ENCODE measurements at regions not wholly inside any gene's neighbourhood (a gene's known extent, or its start where the extent isn't known, plus 50 kb on each side); places are given as distances from the start of the nearest gene placed in this dataset.

DNA sequence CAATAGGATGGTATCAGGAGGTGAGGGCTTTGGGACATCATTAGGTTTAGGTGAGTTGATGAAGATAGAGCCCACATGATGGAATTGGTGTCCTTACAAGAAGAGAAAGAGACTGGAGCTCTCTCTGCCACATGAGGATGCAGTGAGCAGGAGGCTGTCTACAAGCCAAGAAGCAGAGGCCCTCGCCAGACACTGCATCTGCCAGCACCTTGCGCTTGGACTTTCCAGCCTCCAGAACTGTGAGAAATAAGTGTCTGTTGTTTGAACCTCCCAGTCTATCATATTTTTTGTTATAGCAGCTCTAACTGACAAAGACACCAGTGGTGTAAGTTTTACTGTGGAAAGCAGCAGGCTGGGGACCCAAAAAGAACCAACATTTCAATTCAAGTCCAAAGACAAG is 571.1 kb upstream of the ID2 start:
- ChIA-PET POLR2A (no interaction called here), CTCF (ENCODE audit: low intra/inter-chr PET ratio) (no interaction called here)
- H3K4me1 ChIP-seq (replicated peaks in 1 of 2; ENCODE audit: control insufficient read depth in 2 of 2, insufficient read depth in 2 of 2, low read length in 2 of 2) = no peaks in the 10 kb centered on the region

DNA sequence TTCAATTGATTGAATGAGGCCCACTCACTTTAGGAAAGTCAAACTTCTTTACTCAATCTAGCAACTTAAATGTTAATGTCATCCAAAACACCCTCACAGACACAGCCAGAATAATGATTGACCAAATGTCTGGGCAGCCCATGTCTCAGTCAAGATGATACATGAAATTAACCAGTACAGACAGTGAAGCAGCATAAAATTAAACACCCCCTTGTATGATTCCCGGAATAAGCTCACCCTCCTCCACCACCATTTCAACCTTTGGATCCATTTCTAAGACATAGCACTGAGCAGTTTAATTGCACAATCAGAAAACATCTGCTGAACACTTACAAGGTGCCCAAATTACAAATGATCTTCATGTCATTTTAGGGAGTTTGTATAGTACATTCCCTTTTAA is 570.7 kb upstream of the ID2 start:
- Histone ChIP-seq H3K4me2 (ENCODE audit: insufficient read depth, low read length) (no peak overlapping the region), H3K9me1 (ENCODE audit: control insufficient read depth, insufficient read depth, low read length) (no peaks in the 10 kb centered on the region), H3K27ac (ENCODE audit: extremely low read depth, low read depth, low read length) (no peak overlapping the region), H3K27me3 (ENCODE audit: control insufficient read depth in 2 of 2, insufficient read depth in 2 of 2, low read length in 2 of 2) (0 out of 5 replicates have a peak, but pooled peaks cover 0 to 4% of the 10 kb centered on the region in 2 experiments), H2AFZ (ENCODE audit: low read depth, low read length) (no peak overlapping the region), H3K9ac (ENCODE audit: insufficient read depth in 1 of 2, low read depth in 2 of 2, low read length in 2 of 2) (no peak overlapping the region), H3K9me3 (replicated peaks; ENCODE audit: control insufficient read depth, insufficient read depth, low read depth, low read length) (no peaks in the 10 kb centered on the region), H4K20me1 (replicated peaks; ENCODE audit: control insufficient read depth, insufficient read depth, low read length) (no peaks in the 10 kb centered on the region), H3K4me1 (replicated peaks in 1 of 2; ENCODE audit: control insufficient read depth in 2 of 2, insufficient read depth in 2 of 2, low read length in 2 of 2) (no peaks in the 10 kb centered on the region), H3K4me3 (no peak overlapping the region), H3K79me2 (ENCODE audit: control insufficient read depth, insufficient read depth, low read length) (no peaks in the 10 kb centered on the region), H3K36me3 (ENCODE audit: control insufficient read depth, insufficient read depth, low read length) (no peaks in the 10 kb centered on the region)
- ChIA-PET CTCF (ENCODE audit: low intra/inter-chr PET ratio) (no interaction called here), POLR2A (no interaction called here)
- no TSS peak for BruUV-seq (replicated peaks)
- no peak for ATAC-seq
- no peak for DNase-seq (ENCODE audit: extremely low read depth in 1 of 4, low spot score in 3 of 4)
- 0% methylated on average over 1 of the region's 1 CpG for WGBS (ENCODE audit: insufficient coverage, low coverage, missing lambda C conversion rate)
- FAIRE-seq = no peak
- intact Hi-C loops (cut with micrococcal nuclease) = no loop called here
- in situ Hi-C loops (cut with MboI) = no loop called here
- TF ChIP-seq, protein P1, sequence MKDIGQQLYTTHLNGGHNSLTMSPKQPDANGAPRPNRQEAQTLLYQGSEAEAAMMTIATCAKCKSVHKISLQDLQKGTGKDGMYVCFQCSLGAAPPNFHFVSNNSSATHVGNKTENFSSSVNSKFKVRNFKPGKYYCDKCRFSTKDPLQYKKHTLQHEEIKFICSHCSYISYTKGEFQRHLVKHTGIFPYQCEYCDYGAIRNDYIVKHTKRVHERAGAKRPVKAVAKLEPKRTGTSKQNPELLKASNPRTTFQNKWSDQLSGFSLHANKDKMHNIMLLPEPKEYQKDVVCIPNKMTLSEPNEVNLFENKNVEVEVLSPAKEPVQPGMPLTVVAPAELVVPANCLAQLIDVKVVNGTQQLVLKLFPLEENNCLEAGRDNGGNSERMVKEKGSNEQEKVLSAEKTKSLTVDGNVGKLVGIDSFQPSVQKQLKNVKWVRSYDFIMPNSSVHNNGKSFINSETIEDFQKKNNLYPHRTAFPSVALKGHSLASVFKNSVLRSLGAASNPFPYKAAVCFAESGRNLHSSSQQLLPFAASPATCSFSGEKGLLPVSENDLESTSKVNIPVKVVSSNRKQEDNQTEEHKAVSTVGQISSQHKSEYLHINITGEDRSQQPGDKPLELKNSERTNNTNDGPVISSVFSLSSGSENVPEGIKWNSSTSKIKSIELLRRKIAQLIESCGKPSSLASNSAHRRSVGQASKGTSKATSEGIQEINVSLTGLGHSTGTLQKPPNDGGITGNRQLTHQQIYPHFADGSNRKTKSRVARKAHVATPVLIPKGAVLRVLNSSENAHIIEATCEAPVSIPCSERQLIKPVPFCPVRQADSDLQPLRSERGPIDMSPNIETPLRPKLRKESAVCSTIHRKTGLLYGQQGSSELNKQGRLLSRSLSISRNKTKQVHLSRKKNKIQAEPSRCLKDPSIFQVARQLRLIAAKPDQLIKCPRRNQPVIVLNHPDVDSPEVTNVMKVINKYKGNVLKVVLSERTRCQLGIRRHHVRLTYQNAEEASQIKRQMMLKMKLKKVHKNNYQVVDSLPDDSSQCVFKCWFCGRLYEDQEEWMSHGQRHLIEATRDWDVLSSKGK (CRISPR knock-in tag; IDR thresholded peaks at IDR 0.05) = no peak
- TF ChIP-seq ZNF143 (CRISPR knock-in tag; IDR thresholded peaks at IDR 0.05) (no peak), PML (IDR thresholded peaks at IDR 0.05; ENCODE audit: low read length) (no peak), HCFC1 (IDR thresholded peaks at IDR 0.05; ENCODE audit: low read depth, low read length) (no peak), NELFE (IDR thresholded peaks at IDR 0.05; ENCODE audit: insufficient read depth, insufficient read length) (no peak), HDGF (IDR thresholded peaks at IDR 0.05) (no peak), ZNF561 (CRISPR knock-in tag; conservative IDR thresholded peaks at IDR 0.05) (no peak), ZNF695 (CRISPR knock-in tag; IDR thresholded peaks at IDR 0.05) (no peak), ETV6 (IDR thresholded peaks at IDR 0.05; ENCODE audit: borderline replicate concordance in 1 of 2, low read depth in 2 of 2, low read length in 1 of 2) (no peak), ETV6 (CRISPR knock-in tag; IDR thresholded peaks at IDR 0.05; ENCODE audit: borderline replicate concordance) (no peak)

More for the DNA sequence above, 571.1 kb upstream of the ID2 start:
- Histone ChIP-seq H3K4me2 (ENCODE audit: insufficient read depth, low read length) (no peak overlapping the region), H3K27ac (ENCODE audit: extremely low read depth, low read depth, low read length) (no peak overlapping the region), H2AFZ (ENCODE audit: low read depth, low read length) (no peak overlapping the region), H3K27me3 (ENCODE audit: control insufficient read depth in 2 of 2, insufficient read depth in 2 of 2, low read length in 2 of 2) (peaks cover 0 to 4% of the 10 kb centered on the region in 2 experiments; a peak in 1 of 5 replicates), H3K4me3 (no peak overlapping the region), H3K36me3 (ENCODE audit: control insufficient read depth, insufficient read depth, low read length) (no peaks in the 10 kb centered on the region), H3K9me3 (replicated peaks; ENCODE audit: control insufficient read depth, insufficient read depth, low read depth, low read length) (no peaks in the 10 kb centered on the region), H3K9me1 (ENCODE audit: control insufficient read depth, insufficient read depth, low read length) (no peaks in the 10 kb centered on the region), H3K9ac (ENCODE audit: insufficient read depth in 1 of 2, low read depth in 2 of 2, low read length in 2 of 2) (no peak overlapping the region), H3K79me2 (ENCODE audit: control insufficient read depth, insufficient read depth, low read length) (no peaks in the 10 kb centered on the region), H4K20me1 (replicated peaks; ENCODE audit: control insufficient read depth, insufficient read depth, low read length) (no peaks in the 10 kb centered on the region)
- no CpG with 5 or more reads among the region's 2 CpGs for WGBS (ENCODE audit: insufficient coverage, low coverage, missing lambda C conversion rate)
- FAIRE-seq (no peak), ATAC-seq (no peak), DNase-seq (ENCODE audit: extremely low read depth in 1 of 4, low spot score in 3 of 4) (no peak)
- in situ Hi-C loops (cut with MboI) = no loop called here
- TF ChIP-seq CHCHD3 (CRISPR knock-in tag; IDR thresholded peaks at IDR 0.05) (no peak), FOXA3 (CRISPR knock-in tag; conservative IDR thresholded peaks at IDR 0.05 in 1 of 2, IDR thresholded peaks at IDR 0.05 in 1 of 2) (no peak), CBX8 (IDR thresholded peaks at IDR 0.05; ENCODE audit: borderline replicate concordance, extremely low read depth, low read depth, low read length, poor library complexity, severe bottlenecking) (no peak), RBBP5 (IDR thresholded peaks at IDR 0.05; ENCODE audit: borderline replicate concordance, insufficient read depth, low read length, poor library complexity, severe bottlenecking) (no peak), ZNF23 (CRISPR knock-in tag; IDR thresholded peaks at IDR 0.05) (no peak), ZNF436 (CRISPR knock-in tag; IDR thresholded peaks at IDR 0.05) (no peak), SUPT5H (IDR thresholded peaks at IDR 0.05) (no peak), THRAP3 (IDR thresholded peaks at IDR 0.05; ENCODE audit: borderline replicate concordance) (no peak)
- no TSS peak for BruUV-seq (replicated peaks)
- intact Hi-C loops (cut with micrococcal nuclease) = no loop called here

Data from K562 (cell line).